ENCODE measurements at regions not wholly inside any gene's neighbourhood (a gene's known extent, or its start where the extent isn't known, plus 50 kb on each side); places are given as distances from the start of the nearest gene placed in this dataset.

GRCh38 chr10:104505521-104506042 is 135.5 kb upstream of the SORCS3 start:
- no peak for DNase-seq (ENCODE audit: low read depth)
- H3K4me3 ChIP-seq (ENCODE audit: low read depth, low read length) = no peak overlapping the region

GRCh38 chr10:104509981-104510380 is 131.1 kb upstream of the SORCS3 start:
- no peak overlapping the region for H3K4me3 ChIP-seq (ENCODE audit: low read depth, low read length)
- DNase-seq (ENCODE audit: low read depth) = no peak

DNA sequence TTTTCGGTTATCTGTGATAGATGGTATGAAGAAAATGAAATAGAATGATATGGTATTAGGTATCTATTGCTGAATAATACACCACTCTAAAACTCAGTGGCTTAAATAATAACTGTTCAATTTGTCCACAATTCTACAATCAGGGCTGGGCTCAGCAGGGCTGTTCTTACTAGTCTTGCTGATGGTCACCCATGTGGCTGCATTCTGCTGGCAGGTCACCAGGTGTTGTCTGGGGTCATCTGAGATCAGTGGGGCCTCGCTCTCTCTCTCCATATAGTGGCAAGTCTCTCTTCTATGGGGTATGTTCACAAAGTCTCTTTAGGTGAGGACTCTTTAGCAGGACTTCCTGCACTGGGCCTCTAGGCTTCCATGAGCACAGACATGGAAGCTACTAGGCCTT is 130.4 kb upstream of the SORCS3 start:
- no peak for DNase-seq (ENCODE audit: low read depth)
- no peak overlapping the region for H3K4me3 ChIP-seq (ENCODE audit: low read depth, low read length)

DNA sequence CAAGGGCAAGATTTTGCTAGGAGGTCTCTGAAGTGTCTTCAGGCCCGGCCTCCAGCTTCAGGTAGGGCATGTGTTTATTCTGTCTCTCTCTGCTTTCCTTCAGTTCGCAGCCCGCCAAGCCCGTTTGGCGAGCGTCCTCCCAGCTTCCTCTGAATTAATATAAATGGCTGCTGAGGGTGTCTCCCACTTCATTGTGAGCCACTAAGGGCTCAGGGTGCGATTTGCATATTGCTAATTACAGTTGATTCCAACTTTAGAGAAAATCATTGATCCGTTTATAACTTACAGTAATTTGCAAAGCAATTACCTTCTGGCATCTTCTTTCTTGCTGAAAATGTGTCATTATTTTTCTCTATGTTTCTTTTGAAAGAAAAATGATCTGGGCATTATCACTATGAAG is 128.3 kb upstream of the SORCS3 start:
- no peak for DNase-seq (ENCODE audit: low read depth)
- no peak overlapping the region for H3K4me3 ChIP-seq (ENCODE audit: low read depth, low read length)

DNA sequence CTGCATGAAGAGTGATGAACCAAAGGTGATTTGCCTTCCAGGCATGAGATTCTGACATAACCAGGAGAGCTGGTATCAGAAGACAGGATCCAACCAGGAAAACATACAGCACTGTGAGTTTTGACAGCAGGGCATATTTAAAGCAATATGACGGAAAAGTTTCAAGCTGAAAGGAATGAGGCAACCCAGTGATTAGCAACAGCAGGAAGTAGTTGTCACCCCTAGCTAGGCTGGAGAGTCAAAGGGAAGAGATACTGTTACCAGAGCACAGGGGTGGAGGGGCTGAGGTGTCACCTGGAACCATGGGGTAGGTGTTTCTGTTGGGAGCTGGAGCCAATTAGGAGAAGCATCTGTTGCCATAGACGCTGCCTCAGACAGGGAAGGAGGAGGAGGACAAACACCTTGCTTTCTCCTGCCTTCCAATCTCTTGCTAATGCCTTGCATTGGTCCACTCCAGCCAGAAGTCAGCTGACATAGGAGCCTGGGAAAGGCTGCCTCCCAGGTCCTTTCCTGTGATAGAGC is 125.4 kb upstream of the SORCS3 start:
- H3K4me3 ChIP-seq (ENCODE audit: low read depth, low read length) = no peak overlapping the region
- DNase-seq (ENCODE audit: low read depth) = no peak

DNA sequence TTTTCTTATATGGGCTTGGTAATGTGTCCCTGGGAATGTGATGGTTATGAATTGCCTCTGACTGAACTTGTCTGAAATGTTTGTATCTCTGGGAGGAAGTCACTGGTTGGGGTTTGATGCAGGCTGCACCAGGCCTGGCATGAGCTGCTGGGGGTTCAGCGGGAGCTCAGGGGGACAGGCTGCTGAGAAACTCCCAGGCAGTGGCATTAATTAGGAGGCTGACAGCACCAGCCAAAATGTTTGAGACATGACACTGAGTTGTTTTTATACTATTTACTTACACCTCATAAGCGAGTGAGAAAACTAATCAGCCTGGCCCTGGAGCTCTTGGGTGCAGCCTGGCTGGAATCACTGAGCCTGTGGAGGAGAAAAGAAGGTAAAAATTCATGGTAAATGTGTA is 124.1 kb upstream of the SORCS3 start:
- H3K4me3 ChIP-seq (ENCODE audit: low read depth, low read length) = no peak overlapping the region
- no peak for DNase-seq (ENCODE audit: low read depth)

- no peak overlapping the region for H3K4me3 ChIP-seq (ENCODE audit: low read depth, low read length)
- DNase-seq (ENCODE audit: low read depth) = no peak
Measured at GRCh38 chr10:104517946-104518345, 123.1 kb upstream of the SORCS3 start.

DNA sequence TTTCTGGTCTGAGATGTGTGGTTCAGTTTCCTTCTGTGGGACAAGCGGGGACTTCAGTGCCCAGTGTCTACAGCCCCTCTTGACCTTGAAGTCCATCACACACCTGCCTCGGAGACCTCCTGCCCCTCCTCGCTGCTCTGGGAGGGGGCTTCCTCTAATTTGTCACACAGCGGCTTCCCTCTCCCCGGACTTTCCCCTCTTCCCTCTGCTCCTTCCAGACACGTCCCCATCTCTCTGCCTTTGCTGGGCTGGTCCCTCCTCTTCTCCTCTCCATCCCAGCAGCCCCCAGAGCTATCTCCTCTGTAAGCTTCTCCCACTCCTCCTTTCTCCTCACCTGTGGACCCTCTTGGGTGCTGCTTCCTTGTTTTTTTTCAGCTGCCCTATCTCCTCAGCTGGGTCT is 122.2 kb upstream of the SORCS3 start:
- no peak for DNase-seq (ENCODE audit: low read depth)
- no peak overlapping the region for H3K4me3 ChIP-seq (ENCODE audit: low read depth, low read length)

DNA sequence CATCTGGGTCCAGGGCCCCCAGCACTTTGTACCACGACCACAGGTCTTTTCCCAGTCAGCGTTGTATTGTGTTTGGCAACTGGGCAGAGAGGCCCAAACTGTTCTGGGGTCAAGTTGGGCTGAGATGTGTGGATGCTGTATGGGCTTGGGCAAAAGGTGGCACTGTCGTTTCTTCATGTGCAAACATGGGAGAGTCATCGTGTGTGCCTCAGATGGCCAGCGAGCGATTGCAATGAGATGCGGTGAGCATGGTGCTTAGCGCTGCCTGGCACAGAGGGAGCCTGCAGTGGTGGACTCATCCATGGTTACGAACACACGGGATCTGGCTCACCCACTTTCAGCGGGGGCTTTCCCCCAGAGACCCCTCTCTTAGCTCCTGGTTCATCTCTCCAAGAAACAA is 120.4 kb upstream of the SORCS3 start:
- no peak overlapping the region for H3K4me3 ChIP-seq (ENCODE audit: low read depth, low read length)
- DNase-seq (ENCODE audit: low read depth) = no peak

- H3K4me3 ChIP-seq (ENCODE audit: low read depth, low read length) = no peak overlapping the region
- DNase-seq (ENCODE audit: low read depth) = no peak
Measured at GRCh38 chr10:104521901-104522694, 119.0 kb upstream of the SORCS3 start.

DNA sequence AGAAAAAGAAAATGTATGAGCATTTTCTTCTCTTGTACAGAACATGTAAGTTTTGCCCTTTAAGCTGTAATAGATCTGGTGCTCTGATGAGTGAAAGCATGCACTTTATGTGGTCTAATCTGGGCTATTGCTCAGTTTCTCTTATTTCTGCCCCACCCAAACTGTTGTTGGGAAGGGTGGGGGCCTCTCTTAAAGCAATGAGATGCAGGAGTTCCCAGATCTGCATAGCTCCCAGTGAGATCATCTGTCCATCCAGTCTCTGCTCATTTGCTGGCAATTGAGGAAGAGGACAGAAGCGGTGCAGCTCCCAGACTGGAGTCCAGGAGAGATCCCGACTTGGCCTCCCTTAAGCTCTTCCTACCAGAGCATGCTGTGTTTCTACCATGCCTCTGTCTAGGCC is 114.9 kb upstream of the SORCS3 start:
- no peak for DNase-seq (ENCODE audit: low read depth)

DNA sequence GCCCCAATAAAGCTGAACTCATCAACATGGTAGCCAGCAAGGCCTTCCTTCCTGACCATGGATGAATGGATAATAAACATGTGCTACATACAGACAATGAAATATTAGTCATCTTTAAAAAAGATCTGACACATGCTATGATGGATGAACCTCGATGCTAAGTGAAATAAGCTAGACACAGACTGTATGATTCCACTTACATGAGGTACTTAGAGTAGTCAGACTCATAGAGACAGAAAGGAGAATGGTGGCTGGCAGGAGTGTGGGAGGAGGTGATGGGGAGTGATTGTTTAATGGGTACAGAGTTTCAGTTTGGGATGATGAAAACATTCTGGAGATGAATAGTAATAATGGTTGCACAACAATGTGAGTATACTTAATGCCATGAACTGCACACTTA is 114.1 kb upstream of the SORCS3 start:
- no peak for DNase-seq (ENCODE audit: low read depth)
- no peak overlapping the region for H3K4me3 ChIP-seq (ENCODE audit: low read depth, low read length)

More for the DNA sequence above, 114.9 kb upstream of the SORCS3 start:
- H3K4me3 ChIP-seq (ENCODE audit: low read depth, low read length) = no peak overlapping the region

DNA sequence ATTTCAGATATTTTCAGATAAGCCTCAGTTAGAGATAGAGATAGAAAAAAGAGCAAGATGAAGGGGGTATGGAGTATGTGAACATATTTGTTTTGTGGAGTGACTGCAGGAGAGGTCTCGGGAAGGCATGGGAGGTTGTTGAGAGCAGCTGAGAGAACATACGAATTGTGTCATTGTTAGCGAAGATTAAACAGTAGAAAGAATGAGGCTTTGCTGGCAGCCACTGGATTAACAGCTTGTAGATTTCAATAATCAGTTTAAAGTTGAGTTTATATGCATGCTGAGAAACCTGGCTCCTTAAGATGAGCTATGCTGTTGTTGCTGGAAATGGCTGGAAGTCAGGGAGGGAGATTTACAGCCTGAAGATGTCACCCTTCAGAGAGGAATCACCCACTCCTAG is 100.9 kb upstream of the SORCS3 start:
- DNase-seq (ENCODE audit: low read depth) = no peak
- no peak overlapping the region for H3K4me3 ChIP-seq (ENCODE audit: low read depth, low read length)

- DNase-seq (ENCODE audit: low read depth) = no peak
- no peak overlapping the region for H3K4me3 ChIP-seq (ENCODE audit: low read depth, low read length)
Measured at GRCh38 chr10:104541820-104542219, 99.3 kb upstream of the SORCS3 start.

GRCh38 chr10:104546336-104546735 is 94.8 kb upstream of the SORCS3 start:
- DNase-seq (ENCODE audit: low read depth) = no peak
- no peak overlapping the region for H3K4me3 ChIP-seq (ENCODE audit: low read depth, low read length)

- H3K4me3 ChIP-seq (ENCODE audit: low read depth, low read length) = no peak overlapping the region
- no peak for DNase-seq (ENCODE audit: low read depth)
Measured at GRCh38 chr10:104546756-104547155, 94.3 kb upstream of the SORCS3 start.

GRCh38 chr10:104548090-104548489 is 93.0 kb upstream of the SORCS3 start:
- DNase-seq (ENCODE audit: low read depth) = peak; percentile 0
- no peak overlapping the region for H3K4me3 ChIP-seq (ENCODE audit: low read depth, low read length)

GRCh38 chr10:104556831-104557230 is 84.3 kb upstream of the SORCS3 start:
- DNase-seq (ENCODE audit: low read depth) = no peak
- H3K4me3 ChIP-seq (ENCODE audit: low read depth, low read length) = no peak overlapping the region

DNA sequence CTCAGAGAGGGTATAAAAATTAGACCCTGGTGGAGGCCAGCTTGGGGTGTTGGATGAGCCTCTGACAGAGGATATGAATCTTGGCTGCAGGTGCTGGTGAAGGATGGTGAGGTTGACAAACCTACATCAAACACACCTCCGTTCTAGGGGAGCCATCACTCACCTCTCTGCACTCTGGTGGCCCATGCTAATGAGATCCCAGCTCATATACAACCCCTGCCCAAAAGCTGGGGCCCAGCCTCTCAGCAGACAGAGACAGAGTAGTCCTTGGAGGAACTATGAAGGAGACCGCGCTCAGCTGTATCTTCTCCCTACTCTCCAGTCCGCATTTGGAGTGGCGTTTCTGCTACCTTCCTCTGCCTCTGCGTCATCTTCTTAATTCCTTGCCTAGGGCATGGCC is 83.1 kb upstream of the SORCS3 start:
- DNase-seq (ENCODE audit: low read depth) = no peak
- no peak overlapping the region for H3K4me3 ChIP-seq (ENCODE audit: low read depth, low read length)

DNA sequence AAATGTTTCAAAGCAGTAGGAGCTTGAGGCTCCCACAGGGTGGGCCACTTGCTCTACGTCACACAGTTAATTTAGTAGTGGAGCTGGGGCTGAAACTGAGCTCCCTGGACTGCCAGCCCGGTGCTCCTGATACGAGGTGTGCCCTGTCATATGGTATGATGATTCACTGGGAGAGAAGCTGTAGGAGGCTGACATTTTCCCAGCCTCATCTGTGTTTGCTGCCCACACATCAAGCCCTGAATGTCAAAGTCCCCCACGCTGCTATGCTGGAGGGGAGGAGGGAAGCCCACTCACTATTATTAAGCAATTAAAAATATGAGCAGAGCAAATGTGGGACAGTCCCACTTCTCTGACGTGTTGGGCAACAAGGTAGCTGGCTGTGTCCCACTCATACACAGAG is 81.2 kb upstream of the SORCS3 start:
- H3K4me3 ChIP-seq (ENCODE audit: low read depth, low read length) = no peak overlapping the region
- DNase-seq (ENCODE audit: low read depth) = no peak

DNA sequence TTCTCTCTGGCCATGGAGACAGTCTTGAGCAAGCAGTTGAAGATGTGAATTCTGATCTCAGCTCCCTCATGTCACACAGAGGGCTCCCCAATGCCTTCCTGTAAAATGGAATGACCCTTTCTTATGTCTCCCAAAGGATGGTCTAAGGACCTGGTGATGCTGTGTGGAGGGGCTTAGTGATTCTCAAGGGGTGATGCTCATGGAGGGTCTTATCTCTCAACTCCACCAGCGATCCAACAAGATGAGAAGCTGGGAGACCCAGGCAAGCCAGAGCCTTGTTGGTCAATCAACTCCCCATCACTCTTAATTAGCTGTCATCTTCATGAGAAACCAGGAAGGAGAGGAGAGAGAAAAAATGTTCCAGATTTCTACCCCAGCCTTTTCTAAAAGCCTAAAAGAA is 78.0 kb upstream of the SORCS3 start:
- DNase-seq (ENCODE audit: low read depth) = no peak
- no peak overlapping the region for H3K4me3 ChIP-seq (ENCODE audit: low read depth, low read length)
